ENCODE measurements at regions not wholly inside any gene's neighbourhood (a gene's known extent, or its start where the extent isn't known, plus 50 kb on each side); places are given as distances from the start of the nearest gene placed in this dataset.
A peak's percentile ranks its signal among the peaks of the same experiment; 100 is the strongest.
"Not testable (repeated sequence)": the region's sequence is repeated elsewhere in the genome, so short reads cannot be mapped to it uniquely, and the experiment has no call there.

- WGBS, 2 donors = 80 to 89% methylated on average over 3 of the region's 3 CpGs
- DNase-seq (no peak), ATAC-seq (no peak)
- Histone ChIP-seq H3K4me1 (peaks cover 3% of the 10 kb centered on the region), H3K4me3 (no peak overlapping the region), H3K36me3 (replicated peaks in 1 of 2; ENCODE audit: insufficient read depth in 1 of 2, low read depth in 2 of 2) (no peaks in the 10 kb centered on the region), H3K27me3 (no peaks in the 10 kb centered on the region), H3K9me3 (no peaks in the 10 kb centered on the region), H3K27ac (no peak overlapping the region)
- intact Hi-C loops (cut with DNase I) = no loop called here
- no peak for TF ChIP-seq CTCF (IDR thresholded peaks at IDR 0.05)
- TF ChIP-seq POLR2A (IDR thresholded peaks at IDR 0.05) = no peak
Measured at GRCh38 chr2:62654876-62655359, 50.6 kb upstream of the EHBP1 start.

GRCh38 chr2:62654423-62654791 lies 51.1 kb upstream of the EHBP1 start:
- Histone ChIP-seq H3K27ac (no peak overlapping the region), H3K4me1 (peaks cover 3% of the 10 kb centered on the region), H3K4me3 (no peak overlapping the region), H3K27me3 (no peaks in the 10 kb centered on the region), H3K36me3 (replicated peaks in 1 of 2; ENCODE audit: insufficient read depth in 1 of 2, low read depth in 2 of 2) (no peaks in the 10 kb centered on the region), H3K9me3 (no peaks in the 10 kb centered on the region)
- intact Hi-C loops (cut with DNase I) = no loop called here
- DNase-seq = no peak
- TF ChIP-seq CTCF (IDR thresholded peaks at IDR 0.05) (no peak), POLR2A (IDR thresholded peaks at IDR 0.05) (no peak)
- WGBS, 2 donors = 93 to 99% methylated on average over 3 of the region's 3 CpGs
- no peak for ATAC-seq

- no peaks in the 10 kb centered on the region for H3K9me3 ChIP-seq
- H3K36me3 ChIP-seq (replicated peaks in 1 of 2; ENCODE audit: insufficient read depth in 1 of 2, low read depth in 2 of 2) = no peaks in the 10 kb centered on the region
- WGBS, 2 donors = 9 to 13% methylated on average over 5 of the region's 5 CpGs
- no peak overlapping the region for H3K4me3 ChIP-seq
- H3K27me3 ChIP-seq = no peaks in the 10 kb centered on the region
- peaks cover 3% of the 10 kb centered on the region for H3K4me1 ChIP-seq
- DNase-seq (no peak), ATAC-seq (peak; percentile 30)
- TF ChIP-seq POLR2A (IDR thresholded peaks at IDR 0.05) (no peak), CTCF (IDR thresholded peaks at IDR 0.05) (no peak)
- intact Hi-C loops (cut with DNase I) = no loop called here
- no peak overlapping the region for H3K27ac ChIP-seq
Measured at GRCh38 chr2:62653582-62654422, 51.7 kb upstream of the EHBP1 start.

- H3K27me3 ChIP-seq; H3K9me3 ChIP-seq; H3K36me3 ChIP-seq (replicated peaks in 1 of 2; ENCODE audit: insufficient read depth in 1 of 2, low read depth in 2 of 2); ATAC-seq; intact Hi-C loops (cut with DNase I); H3K4me3 ChIP-seq; H3K27ac ChIP-seq; DNase-seq; H3K4me1 ChIP-seq: not testable (repeated sequence)
- WGBS, 2 donors = 80 to 88% methylated on average over 1 to 2 of the region's 2 CpGs
Measured at GRCh38 chr2:62649087-62649486, 56.4 kb upstream of the EHBP1 start.

GRCh38 chr2:62643100-62643471 lies 62.4 kb upstream of the EHBP1 start:
- Histone ChIP-seq H3K36me3 (replicated peaks in 1 of 2; ENCODE audit: insufficient read depth in 1 of 2, low read depth in 2 of 2) (no peaks in the 10 kb centered on the region), H3K4me3 (no peak overlapping the region), H3K4me1 (no peaks in the 10 kb centered on the region), H3K27ac (no peak overlapping the region), H3K27me3 (no peaks in the 10 kb centered on the region), H3K9me3 (no peaks in the 10 kb centered on the region)
- intact Hi-C loops (cut with DNase I) = no loop called here
- DNase-seq = no peak
- no peak for TF ChIP-seq CTCF (IDR thresholded peaks at IDR 0.05)
- no peak for TF ChIP-seq POLR2A (IDR thresholded peaks at IDR 0.05)
- no peak for ATAC-seq
- 55 to 57% methylated on average over 4 of the region's 4 CpGs for WGBS, 2 donors

All from body of pancreas (tissue), 4 donors.